ENCODE measurements at regions not wholly inside any gene's neighbourhood (a gene's known extent, or its start where the extent isn't known, plus 50 kb on each side); places are given as distances from the start of the nearest gene placed in this dataset.
"Not testable (repeated sequence)": the region's sequence is repeated elsewhere in the genome, so short reads cannot be mapped to it uniquely, and the experiment has no call there.

GRCh38 chr5:18652404-18653215 lies 1018.4 kb downstream of the TAF11L14 start:
- no peak overlapping the region for H3K27ac ChIP-seq
- TF ChIP-seq CTCF (IDR thresholded peaks at IDR 0.05) (no peak), ZFX (IDR thresholded peaks at IDR 0.05; ENCODE audit: borderline replicate concordance) (no peak)

GRCh38 chr5:18653216-18653752 lies 1019.0 kb downstream of the TAF11L14 start:
- no peak overlapping the region for H3K27ac ChIP-seq
- TF ChIP-seq ZFX (IDR thresholded peaks at IDR 0.05; ENCODE audit: borderline replicate concordance) (no peak), CTCF (IDR thresholded peaks at IDR 0.05) (no peak)

- TF ChIP-seq CTCF (IDR thresholded peaks at IDR 0.05) (no peak), ZFX (IDR thresholded peaks at IDR 0.05; ENCODE audit: borderline replicate concordance) (no peak)
- H3K27ac ChIP-seq, result no peak overlapping the region
Observed at GRCh38 chr5:18660511-18660910, 1026.3 kb downstream of the TAF11L14 start.

GRCh38 chr5:18662231-18662630 lies 1028.0 kb downstream of the TAF11L14 start:
- no peak overlapping the region for H3K27ac ChIP-seq
- no peak for TF ChIP-seq ZFX (IDR thresholded peaks at IDR 0.05; ENCODE audit: borderline replicate concordance)
- no peak for TF ChIP-seq CTCF (IDR thresholded peaks at IDR 0.05)

GRCh38 chr5:18674212-18674611 lies 1040.0 kb downstream of the TAF11L14 start:
- not testable (repeated sequence) for H3K27ac ChIP-seq

GRCh38 chr5:18675041-18675440 lies 1040.8 kb downstream of the TAF11L14 start:
- TF ChIP-seq CTCF (IDR thresholded peaks at IDR 0.05), result no peak

GRCh38 chr5:18686253-18686652 lies 1052.0 kb downstream of the TAF11L14 start:
- TF ChIP-seq ZFX (IDR thresholded peaks at IDR 0.05; ENCODE audit: borderline replicate concordance), result no peak
- no peak for TF ChIP-seq CTCF (IDR thresholded peaks at IDR 0.05)
- H3K27ac ChIP-seq, result no peak overlapping the region

More at GRCh38 chr5:18675041-18675440, 1040.8 kb downstream of the TAF11L14 start:
- no peak overlapping the region for H3K27ac ChIP-seq

Measured in 22Rv1 (cell line).